Dendritic cell treated with granulocyte-macrophage colony-stimulating factor and Interleukin-4, amounts not matched to agents 40 ng/mL and 50 ng/mL, for 4 days (primary cell): ENCODE measurements at regions not wholly inside any gene's neighbourhood (a gene's known extent, or its start where the extent isn't known, plus 50 kb on each side); places are given as distances from the start of the nearest gene placed in this dataset.

Source experiments
- H3K27ac Mint-ChIP-seq: one replicate; pipeline ENCODE4 v1.8.0; 2022; ENCODE audit warnings: mild to moderate bottlenecking, mixed read lengths
- H3K27me3 Mint-ChIP-seq: one replicate; pipeline ENCODE4 v1.8.0; 2022; ENCODE audit warnings: mild to moderate bottlenecking, mixed read lengths
- H3K36me3 Mint-ChIP-seq: one replicate; pipeline ENCODE4 v1.8.0; 2022; ENCODE audit warnings: low read depth, mixed read lengths
- H3K4me1 Mint-ChIP-seq: one replicate; pipeline ENCODE4 v1.8.0; 2022; ENCODE audit warnings: low read depth, mixed read lengths
- H3K4me3 Mint-ChIP-seq: one replicate; pipeline ENCODE4 v1.8.0; 2022; ENCODE audit warnings: mild to moderate bottlenecking, moderate library complexity, mixed read lengths
- H3K9me3 Mint-ChIP-seq: one replicate; pipeline ENCODE4 v1.8.0; 2022; ENCODE audit warnings: mixed read lengths
- intact Hi-C: fragments of 100-400 bp; cut with micrococcal nuclease; formaldehyde crosslinking; loops from one replicate; pipeline ENCODE4 v1.15.0; 2022

DNA sequence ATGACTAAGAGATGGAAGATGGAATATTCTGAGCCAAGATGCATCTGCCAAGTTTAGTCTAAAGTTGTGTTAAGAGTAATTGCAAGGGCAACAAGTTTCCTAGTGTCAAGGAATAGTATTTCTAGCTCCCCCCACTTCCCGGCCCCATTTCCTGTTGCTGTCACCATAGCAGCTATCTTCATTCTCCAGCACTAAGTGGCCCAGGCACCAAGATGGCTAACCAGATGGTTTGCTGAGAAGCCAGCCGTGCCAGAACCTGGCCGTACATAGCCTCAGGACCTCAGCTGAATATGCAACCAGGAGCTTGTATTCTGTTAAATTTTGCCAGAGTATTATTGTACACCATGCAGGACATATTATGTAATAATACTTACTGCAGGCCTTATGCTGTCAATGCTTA, 108.8 kb upstream of the UMPS start:
- H3K27ac Mint-ChIP-seq: no peak overlapping the region
- intact Hi-C loops: no loop called here

GRCh38 chr3:124625074-124625473, 105.2 kb upstream of the UMPS start:
- Mint-ChIP-seq H3K4me3 (no peak overlapping the region), H3K27me3 (peaks cover under 1% of the 10 kb centered on the region), H3K27ac (no peak overlapping the region), H3K9me3 (no peaks in the 10 kb centered on the region), H3K4me1 (peaks cover 11% of the 10 kb centered on the region), H3K36me3 (no peaks in the 10 kb centered on the region)
- intact Hi-C loops: no loop called here

More for the DNA sequence above, 108.8 kb upstream of the UMPS start:
- Mint-ChIP-seq H3K36me3 (no peaks in the 10 kb centered on the region), H3K4me1 (peaks cover 11% of the 10 kb centered on the region), H3K9me3 (no peaks in the 10 kb centered on the region), H3K4me3 (no peak overlapping the region), H3K27me3 (no peaks in the 10 kb centered on the region)

DNA sequence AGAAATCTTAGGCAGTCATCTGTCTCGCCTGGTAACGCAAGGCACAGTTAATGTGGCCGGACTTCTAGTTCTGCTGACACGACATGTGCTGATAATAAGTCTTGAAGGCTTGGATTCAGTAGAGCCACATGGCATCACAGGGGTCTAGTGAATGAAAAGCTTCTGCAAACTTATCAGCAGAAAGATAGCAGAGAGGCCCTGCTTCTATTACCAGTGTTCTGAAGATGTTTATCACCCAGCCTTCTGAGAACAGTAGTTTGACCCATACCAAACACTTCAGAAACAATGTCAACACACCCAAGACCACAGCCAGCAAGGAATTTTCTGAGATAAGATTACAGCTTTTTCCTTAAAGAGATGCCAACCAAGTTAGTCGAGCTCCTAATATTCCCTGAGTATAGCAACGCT, 102.7 kb upstream of the UMPS start:
- Mint-ChIP-seq H3K4me3 (no peak overlapping the region), H3K9me3 (no peaks in the 10 kb centered on the region), H3K36me3 (no peaks in the 10 kb centered on the region), H3K27ac (no peak overlapping the region), H3K27me3 (peaks cover 5% of the 10 kb centered on the region), H3K4me1 (no peaks in the 10 kb centered on the region)
- intact Hi-C loops: no loop called here

DNA sequence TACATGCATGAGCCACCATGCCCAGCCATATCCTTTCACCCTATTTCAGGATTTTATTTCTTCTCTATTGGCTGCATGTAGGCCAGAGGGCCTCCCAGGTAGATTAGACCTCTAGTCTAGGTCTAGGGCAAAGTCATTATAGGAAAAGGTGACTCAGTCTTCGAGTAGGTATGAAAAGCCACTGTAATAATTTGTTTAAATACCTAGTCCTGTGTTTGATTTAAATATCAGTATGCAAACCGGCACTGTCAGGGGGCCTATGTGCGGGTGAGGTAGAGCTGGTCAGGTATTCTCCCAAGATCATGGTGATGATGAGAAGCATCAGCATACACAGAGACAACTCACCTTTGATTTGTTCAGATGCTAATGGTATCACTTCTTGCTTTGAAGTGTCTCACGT, 101.4 kb upstream of the UMPS start:
- Mint-ChIP-seq H3K4me3 (no peak overlapping the region), H3K36me3 (no peaks in the 10 kb centered on the region), H3K27ac (no peak overlapping the region), H3K27me3 (peaks cover 5% of the 10 kb centered on the region), H3K4me1 (peaks cover 6% of the 10 kb centered on the region), H3K9me3 (no peaks in the 10 kb centered on the region)
- intact Hi-C loops: no loop called here

- Mint-ChIP-seq H3K27me3 (peaks cover 5% of the 10 kb centered on the region), H3K36me3 (no peaks in the 10 kb centered on the region), H3K4me1 (peaks cover 8% of the 10 kb centered on the region), H3K27ac (no peak overlapping the region), H3K4me3 (no peak overlapping the region), H3K9me3 (no peaks in the 10 kb centered on the region)
- intact Hi-C loops: no loop called here
Measured at GRCh38 chr3:124629497-124629896, 100.8 kb upstream of the UMPS start.

- intact Hi-C loops: no loop called here
- Mint-ChIP-seq H3K27me3 (peaks cover 5% of the 10 kb centered on the region), H3K4me1 (peaks cover 14% of the 10 kb centered on the region), H3K4me3 (no peak overlapping the region), H3K27ac (no peak overlapping the region), H3K36me3 (no peaks in the 10 kb centered on the region), H3K9me3 (no peaks in the 10 kb centered on the region)
Measured at GRCh38 chr3:124630960-124631359, 99.3 kb upstream of the UMPS start.

DNA sequence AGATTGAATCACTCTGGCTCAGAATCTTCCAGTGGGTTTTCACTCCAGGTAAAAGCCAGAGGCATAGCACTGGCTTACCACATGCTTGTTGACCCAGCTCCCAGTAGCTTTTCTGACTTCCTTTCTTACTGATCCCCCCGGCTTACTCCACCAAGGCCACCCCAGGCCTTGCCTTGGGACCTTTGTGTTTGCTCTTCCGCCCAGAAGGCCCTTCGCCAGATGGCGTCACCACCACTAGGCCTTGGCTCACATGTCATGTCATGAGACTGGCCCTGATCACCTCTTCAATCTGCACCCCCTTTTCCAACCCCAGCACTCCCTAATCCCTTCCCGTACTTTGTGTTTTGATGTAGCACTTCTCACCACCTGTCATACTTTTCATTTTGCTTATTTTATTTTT, 98.5 kb upstream of the UMPS start:
- no peak overlapping the region for H3K27ac Mint-ChIP-seq
- peaks cover 5% of the 10 kb centered on the region for H3K27me3 Mint-ChIP-seq
- H3K4me1 Mint-ChIP-seq: peaks cover 22% of the 10 kb centered on the region
- no peaks in the 10 kb centered on the region for H3K9me3 Mint-ChIP-seq
- H3K4me3 Mint-ChIP-seq: no peak overlapping the region
- no peaks in the 10 kb centered on the region for H3K36me3 Mint-ChIP-seq
- intact Hi-C loops: no loop called here

- no peak overlapping the region for H3K4me3 Mint-ChIP-seq
- H3K36me3 Mint-ChIP-seq: no peaks in the 10 kb centered on the region
- H3K27ac Mint-ChIP-seq: no peak overlapping the region
- H3K27me3 Mint-ChIP-seq: peaks cover 5% of the 10 kb centered on the region
- no peaks in the 10 kb centered on the region for H3K9me3 Mint-ChIP-seq
- intact Hi-C loops: no loop called here
- peaks cover 30% of the 10 kb centered on the region for H3K4me1 Mint-ChIP-seq
Measured at GRCh38 chr3:124632566-124633140, 97.6 kb upstream of the UMPS start.

DNA sequence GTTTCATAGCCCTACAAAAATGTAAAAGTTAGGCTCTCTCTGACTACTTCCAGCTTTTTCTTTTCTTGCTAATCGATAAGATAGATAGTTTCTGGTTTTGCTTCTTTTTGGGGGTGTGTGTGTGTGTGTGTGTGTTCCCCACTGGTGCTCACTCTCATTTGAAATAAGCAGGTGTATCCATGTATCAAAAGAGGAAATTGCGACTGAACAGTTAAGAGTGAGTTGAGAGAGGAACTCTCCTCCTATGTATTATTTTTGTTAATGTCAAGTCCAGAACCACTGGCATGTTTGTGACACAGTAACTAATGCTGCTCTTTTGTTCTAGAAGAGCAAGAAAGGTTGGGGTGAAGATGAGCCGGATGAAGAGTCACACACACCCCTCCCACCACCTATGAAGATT, 96.7 kb upstream of the UMPS start:
- H3K36me3 Mint-ChIP-seq: no peaks in the 10 kb centered on the region
- H3K4me1 Mint-ChIP-seq: peaks cover 30% of the 10 kb centered on the region
- H3K9me3 Mint-ChIP-seq: no peaks in the 10 kb centered on the region
- intact Hi-C loops: no loop called here
- no peak overlapping the region for H3K27ac Mint-ChIP-seq
- peaks cover 8% of the 10 kb centered on the region for H3K27me3 Mint-ChIP-seq
- no peak overlapping the region for H3K4me3 Mint-ChIP-seq

DNA sequence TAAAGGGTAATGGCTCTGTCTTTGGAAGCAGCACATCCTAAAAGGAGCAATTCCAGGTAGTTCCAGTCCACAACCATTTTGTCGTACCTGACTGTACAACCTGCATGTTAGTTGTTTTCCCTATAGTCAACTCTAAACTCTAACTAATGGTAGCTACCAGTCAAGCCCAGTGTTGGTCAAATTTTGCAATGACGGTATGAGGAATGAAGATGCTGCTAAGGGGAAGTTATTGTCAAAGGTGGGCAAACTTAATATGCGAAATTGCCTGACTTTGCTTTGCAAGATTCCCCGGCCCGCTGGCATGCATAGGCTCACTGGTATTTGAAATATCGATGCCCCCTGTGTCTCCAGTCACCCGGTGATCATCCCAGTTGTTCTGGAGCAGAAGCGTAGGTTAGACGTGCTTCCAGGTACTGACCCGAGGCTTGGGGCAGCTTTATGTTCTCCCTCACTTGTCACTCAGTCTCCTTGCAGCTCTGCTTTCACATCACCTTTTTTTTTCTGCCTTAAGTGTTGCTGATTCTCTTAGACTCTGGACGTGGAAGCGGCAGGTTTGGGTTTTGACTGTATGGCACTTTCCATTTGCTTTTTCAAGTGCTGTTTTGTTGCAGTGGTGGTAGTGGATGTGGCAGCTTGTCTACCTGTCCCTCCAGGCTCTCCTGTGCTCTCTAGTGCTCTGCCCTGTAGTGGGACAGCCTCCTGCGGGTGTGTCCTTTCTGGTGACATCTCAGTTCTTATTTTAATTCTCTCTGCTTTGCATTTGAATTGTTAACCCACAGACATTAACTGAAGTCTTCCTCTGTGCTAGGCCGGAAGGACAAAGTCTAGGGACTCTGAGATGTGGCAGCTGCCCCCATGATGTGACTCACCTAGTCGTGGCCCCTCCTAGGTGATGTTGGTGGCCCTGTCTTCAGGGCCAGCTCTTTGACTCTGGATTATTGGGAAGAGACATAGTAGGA, 95.8 kb upstream of the UMPS start:
- Mint-ChIP-seq H3K27me3 (peaks cover 8% of the 10 kb centered on the region), H3K36me3 (no peaks in the 10 kb centered on the region), H3K9me3 (no peaks in the 10 kb centered on the region), H3K4me3 (no peak overlapping the region), H3K27ac (no peak overlapping the region), H3K4me1 (peaks cover 36% of the 10 kb centered on the region)
- intact Hi-C loops: no loop called here

GRCh38 chr3:124635169-124635539, 95.1 kb upstream of the UMPS start:
- H3K27me3 Mint-ChIP-seq: peaks cover 7% of the 10 kb centered on the region
- H3K9me3 Mint-ChIP-seq: no peaks in the 10 kb centered on the region
- no peak overlapping the region for H3K27ac Mint-ChIP-seq
- H3K36me3 Mint-ChIP-seq: no peaks in the 10 kb centered on the region
- no peak overlapping the region for H3K4me3 Mint-ChIP-seq
- intact Hi-C loops: no loop called here
- H3K4me1 Mint-ChIP-seq: peaks cover 41% of the 10 kb centered on the region

GRCh38 chr3:124636101-124636862, 94.0 kb upstream of the UMPS start:
- Mint-ChIP-seq H3K36me3 (no peaks in the 10 kb centered on the region), H3K9me3 (no peaks in the 10 kb centered on the region), H3K27me3 (peaks cover 9% of the 10 kb centered on the region), H3K27ac (peak overlapping the region; percentile 3), H3K4me1 (peaks cover 41% of the 10 kb centered on the region), H3K4me3 (no peak overlapping the region)
- intact Hi-C loops: no loop called here

DNA sequence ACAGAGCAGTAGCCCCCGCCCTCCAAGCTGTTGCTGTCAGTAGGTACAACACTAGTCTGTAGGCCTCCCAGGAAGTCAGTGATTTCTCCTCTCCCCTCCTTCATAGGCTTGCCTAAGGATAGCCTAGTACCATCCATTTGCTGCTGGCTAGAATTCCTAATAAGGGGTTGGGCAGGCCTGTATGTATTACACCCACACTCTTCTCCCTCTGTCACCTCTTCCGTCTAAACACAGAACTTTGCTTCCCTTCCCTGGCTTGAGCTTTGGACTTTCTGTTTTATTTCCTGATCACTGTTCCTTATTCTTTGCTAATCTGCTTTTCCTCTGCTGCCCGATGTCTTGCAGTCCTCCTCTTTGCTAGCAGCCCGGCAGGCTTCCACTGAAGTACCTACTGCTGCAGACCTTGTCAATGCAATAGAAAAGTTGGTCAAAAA, 93.4 kb upstream of the UMPS start:
- peak overlapping the region; percentile 2 for H3K4me3 Mint-ChIP-seq
- peaks cover 12% of the 10 kb centered on the region for H3K27me3 Mint-ChIP-seq
- H3K36me3 Mint-ChIP-seq: no peaks in the 10 kb centered on the region
- intact Hi-C loops: no loop called here
- H3K4me1 Mint-ChIP-seq: peaks cover 41% of the 10 kb centered on the region
- H3K27ac Mint-ChIP-seq: peak overlapping the region; percentile 3
- H3K9me3 Mint-ChIP-seq: no peaks in the 10 kb centered on the region
